RWPE1 (cell line): ENCODE measurements at regions not wholly inside any gene's neighbourhood (a gene's known extent, or its start where the extent isn't known, plus 50 kb on each side); places are given as distances from the start of the nearest gene placed in this dataset.

Experiments used
- CTCF ChIA-PET: fragments of 350-600 bp; sonication (Branson Sonifier 250); formaldehyde crosslinking; extraction: SDS; loops from one replicate; lab custom pipeline; 2021; lab: Yijun Ruan, JAX
- POLR2A ChIA-PET: fragments of 400-600 bp; formaldehyde crosslinking; extraction: SDS; loops from one replicate; lab custom pipeline; 2020; ENCODE audit warnings: antibody characterized with exemption; ENCODE audit not compliant: low non-redundant PET; lab: Yijun Ruan, JAX
- DNase-seq: peaks from one replicate; pipeline ENCODE4 v3.0.0; 2012; ENCODE audit warnings: low spot score
- H3K27ac ChIP-seq: fragments of 450-650 bp; 2 replicates; pipeline ENCODE4 v1.5.1; 2017
- TF ChIP-seq, protein P1 (sequence below): fragments of 450-650 bp; conservative IDR thresholded peaks from 2 replicates; pipeline ENCODE4 v1.5.1; 2017; ENCODE audit warnings: low read depth, mild to moderate bottlenecking

DNA sequence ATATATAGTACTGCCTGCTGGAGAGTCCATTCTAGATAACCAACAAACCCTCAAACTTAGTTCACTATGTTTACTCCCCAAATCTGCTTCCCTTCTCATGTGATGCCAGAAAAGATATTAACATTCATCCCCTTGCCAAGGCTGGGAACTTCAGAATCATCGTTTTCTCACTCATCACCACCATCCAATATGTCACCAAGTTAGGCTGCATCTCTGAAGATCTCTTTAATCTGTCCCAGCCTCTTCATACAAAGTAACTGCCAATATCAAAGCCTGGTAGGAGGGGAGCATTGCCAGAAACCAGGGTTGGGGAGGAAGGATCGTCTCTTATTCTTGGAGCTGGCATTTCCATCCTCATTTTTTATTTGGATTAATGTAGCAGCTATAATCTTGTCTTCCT lies 71.6 kb downstream of the XCL2 start:
- ChIA-PET POLR2A (no interaction called here), CTCF (no interaction called here)
- no peak overlapping the region for H3K27ac ChIP-seq
- no peak for DNase-seq
- TF ChIP-seq, protein P1, sequence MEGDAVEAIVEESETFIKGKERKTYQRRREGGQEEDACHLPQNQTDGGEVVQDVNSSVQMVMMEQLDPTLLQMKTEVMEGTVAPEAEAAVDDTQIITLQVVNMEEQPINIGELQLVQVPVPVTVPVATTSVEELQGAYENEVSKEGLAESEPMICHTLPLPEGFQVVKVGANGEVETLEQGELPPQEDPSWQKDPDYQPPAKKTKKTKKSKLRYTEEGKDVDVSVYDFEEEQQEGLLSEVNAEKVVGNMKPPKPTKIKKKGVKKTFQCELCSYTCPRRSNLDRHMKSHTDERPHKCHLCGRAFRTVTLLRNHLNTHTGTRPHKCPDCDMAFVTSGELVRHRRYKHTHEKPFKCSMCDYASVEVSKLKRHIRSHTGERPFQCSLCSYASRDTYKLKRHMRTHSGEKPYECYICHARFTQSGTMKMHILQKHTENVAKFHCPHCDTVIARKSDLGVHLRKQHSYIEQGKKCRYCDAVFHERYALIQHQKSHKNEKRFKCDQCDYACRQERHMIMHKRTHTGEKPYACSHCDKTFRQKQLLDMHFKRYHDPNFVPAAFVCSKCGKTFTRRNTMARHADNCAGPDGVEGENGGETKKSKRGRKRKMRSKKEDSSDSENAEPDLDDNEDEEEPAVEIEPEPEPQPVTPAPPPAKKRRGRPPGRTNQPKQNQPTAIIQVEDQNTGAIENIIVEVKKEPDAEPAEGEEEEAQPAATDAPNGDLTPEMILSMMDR = no peak

DNA sequence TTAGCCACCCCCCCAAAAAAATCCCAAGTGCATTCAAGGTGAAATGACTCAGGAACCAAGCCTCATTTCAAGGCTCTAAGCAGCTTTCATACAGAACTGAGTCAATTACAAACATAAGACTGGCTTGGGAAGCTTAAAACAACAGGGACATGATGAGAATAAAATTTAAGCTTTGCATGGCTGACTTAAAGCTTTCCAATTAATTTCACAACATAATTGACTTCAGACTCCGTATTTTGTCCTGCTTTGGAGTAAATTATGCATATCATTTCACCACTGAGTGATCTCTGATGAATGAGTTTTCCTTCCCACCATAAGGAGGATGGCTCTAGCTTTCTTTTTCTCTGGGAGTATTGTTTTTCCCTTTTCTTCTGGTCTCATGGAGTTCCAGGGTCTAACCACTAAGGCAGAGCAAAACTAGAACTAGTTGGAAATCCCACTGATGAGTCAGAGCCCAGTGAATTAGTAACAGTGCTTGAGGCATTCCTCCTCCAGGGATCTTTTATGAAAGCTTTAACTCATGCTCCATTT lies 72.8 kb downstream of the XCL2 start:
- DNase-seq = peak; percentile 67
- ChIA-PET CTCF (interaction anchor here (0.6 kb wide), 2 partner anchors 62 to 1294 kb away, joined by 4 read pairs; no protein-coding TSS in a partner anchor), POLR2A (no interaction called here)
- TF ChIP-seq, protein P1 = no peak
- H3K27ac ChIP-seq = no peak overlapping the region

DNA sequence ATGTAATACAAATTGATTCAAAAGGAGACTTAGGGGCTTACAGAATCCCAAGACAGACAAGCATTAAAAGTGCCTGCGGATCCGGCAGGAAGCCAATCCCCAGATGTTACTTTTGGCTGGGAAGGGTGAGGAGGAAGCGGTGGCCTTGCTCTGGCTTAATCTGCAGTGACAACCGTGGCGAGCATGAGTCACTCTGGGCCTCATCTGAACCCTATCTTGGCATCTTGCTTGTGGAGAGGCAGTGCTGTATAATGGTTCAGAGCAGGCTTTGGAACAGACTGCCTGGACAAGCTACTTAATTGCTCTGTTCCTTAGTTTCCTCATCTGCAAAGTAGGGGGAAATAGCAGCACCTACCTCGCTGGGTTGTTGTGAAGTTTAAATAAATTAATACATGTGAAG lies 74.1 kb downstream of the XCL2 start:
- DNase-seq = no peak
- H3K27ac ChIP-seq = peak overlapping the region; percentile 72
- ChIA-PET POLR2A (no interaction called here), CTCF (interaction anchor here (1.2 kb wide), 1 partner anchor 127 kb away, joined by 4 read pairs; no protein-coding TSS in a partner anchor)
- TF ChIP-seq, protein P1 = no peak

- no peak overlapping the region for H3K27ac ChIP-seq
- TF ChIP-seq, protein P1 = no peak
- POLR2A ChIA-PET = no interaction called here
- CTCF ChIA-PET = interaction anchor here (1.2 kb wide), 1 partner anchor 126 kb away, joined by 4 read pairs; no protein-coding TSS in a partner anchor
- DNase-seq = no peak
Measured at GRCh38 chr1:168468822-168469221, 75.0 kb downstream of the XCL2 start.

DNA sequence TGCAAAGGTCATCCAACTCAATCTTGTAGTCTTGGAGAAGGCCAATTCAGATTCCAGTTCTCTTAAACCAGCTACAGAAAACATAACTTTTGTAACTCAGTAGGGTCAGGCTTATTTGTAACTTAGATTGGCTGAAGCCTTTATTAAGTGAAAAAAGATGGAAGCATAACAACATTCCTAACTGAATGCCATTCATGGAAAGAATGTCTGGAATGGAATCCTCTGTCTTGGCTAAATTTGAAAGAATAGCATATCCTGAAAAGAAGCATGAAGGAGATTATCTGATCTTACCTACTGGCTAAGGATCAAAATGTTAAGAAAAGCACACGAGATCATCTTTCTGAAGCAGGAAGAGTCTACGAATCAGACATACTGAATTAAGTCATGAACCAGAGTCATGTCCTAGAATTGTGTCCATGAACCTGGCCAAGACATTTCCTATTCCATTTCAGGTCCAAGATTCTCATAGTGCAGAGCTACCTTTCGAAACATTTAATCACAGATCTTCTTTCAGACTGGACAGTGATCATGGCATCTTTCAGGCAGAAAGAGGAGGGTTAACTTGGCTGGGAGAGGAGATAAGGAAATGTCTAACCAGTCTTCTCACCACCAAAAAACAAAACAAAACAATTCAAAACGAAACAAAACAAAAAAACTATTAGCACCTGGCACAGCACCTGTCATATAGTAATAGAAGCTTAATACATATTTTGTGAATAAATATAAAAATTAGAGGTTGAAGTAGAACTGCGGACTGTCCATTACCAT lies 75.6 kb downstream of the XCL2 start:
- CTCF ChIA-PET = interaction anchor here (1.2 kb wide), 1 partner anchor 125 kb away, joined by 4 read pairs; no protein-coding TSS in a partner anchor
- POLR2A ChIA-PET = no interaction called here
- DNase-seq = no peak
- no peak overlapping the region for H3K27ac ChIP-seq
- TF ChIP-seq, protein P1 = no peak

DNA sequence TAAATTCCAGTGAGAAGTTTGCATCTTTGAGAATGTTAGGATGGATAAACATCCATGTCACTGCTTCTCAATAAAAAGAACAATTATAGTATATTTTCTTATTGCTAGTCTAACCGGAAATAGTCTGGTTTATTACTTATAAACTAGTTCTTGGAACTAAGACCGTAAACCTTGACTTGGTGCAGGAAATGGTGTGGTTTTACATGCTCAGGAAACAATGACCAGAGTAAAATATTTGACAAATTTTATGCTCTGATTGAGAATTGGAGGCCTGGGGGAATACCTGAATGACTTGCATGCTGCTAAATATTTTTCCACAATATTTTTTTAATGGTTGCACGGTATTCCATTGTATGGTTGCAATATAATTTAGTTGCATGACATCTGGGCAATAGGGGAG lies 76.3 kb downstream of the XCL2 start:
- POLR2A ChIA-PET = no interaction called here
- TF ChIP-seq, protein P1 = no peak

More for the DNA sequence above, 76.3 kb downstream of the XCL2 start:
- no peak overlapping the region for H3K27ac ChIP-seq
- CTCF ChIA-PET = no interaction called here
- DNase-seq = no peak
